K562 (cell line): ENCODE measurements at regions not wholly inside any gene's neighbourhood (a gene's known extent, or its start where the extent isn't known, plus 50 kb on each side); places are given as distances from the start of the nearest gene placed in this dataset.

Experiments
- ATAC-seq: fragments of 200-7000 bp; cut with Tn5 transposase; 3 replicates; pipeline ENCODE4 v1.9.1; 2020; ENCODE audit warnings: moderate library complexity
- BruUV-seq: library from RNA; stranded (reverse); fragments of 400-500 nt; replicated peaks from 2 replicates; lab custom pipeline; 2021; lab: Mats Ljungman, UMichigan
- CTCF ChIA-PET: fragments of 300-600 bp; formaldehyde crosslinking; extraction: SDS; loops from one replicate; lab custom pipeline; 2021; ENCODE audit warnings: low intra/inter-chr PET ratio; lab: Yijun Ruan, JAX
- POLR2A ChIA-PET: fragments of 300-600, 350-650 bp; sonication (Branson Sonifier 250); formaldehyde crosslinking; extraction: SDS; loops from one replicate; lab custom pipeline; 2021; ENCODE audit warnings: antibody characterized with exemption, inconsistent platforms; lab: Yijun Ruan, JAX
- DNase-seq, 4 experiments: peaks; one replicate each; pipeline versions ENCODE4 v3.0.0 to v3.0.0-alpha.2; 2011 to 2018; ENCODE audit warnings: low spot score in 3 of 4, mixed read lengths in 3 of 4; ENCODE audit errors: extremely low read depth in 1 of 4
- FAIRE-seq: peaks from 2 replicates; lab custom pipeline; 2011; peaks lifted over from hg19 to GRCh38; lab: Jason Lieb, UNC
- H2AFZ ChIP-seq: 2 replicates; pipeline ENCODE4 v1.6.0; 2011; ENCODE audit warnings: low read depth, low read length, control low read depth, inconsistent platforms
- H3K27ac ChIP-seq: fragments of 200-600 bp; 3 replicates; pipeline ENCODE4 v1.8.0; 2011; ENCODE audit warnings: low read depth, mild to moderate bottlenecking, control low read depth, inconsistent platforms, low read length, moderate library complexity, mixed read lengths; ENCODE audit errors: extremely low read depth
- H3K27me3 ChIP-seq, 2 experiments: fragments of 300-600 bp in 1 of 2; 2 replicates in 1 of 2; 3 replicates in 1 of 2; pipeline versions ENCODE4 v1.6.0 to v1.8.0; 2011; ENCODE audit warnings: inconsistent platforms in 2 of 2, low read length in 2 of 2, mild to moderate bottlenecking in 1 of 2, mixed read lengths in 1 of 2, moderate library complexity in 1 of 2; ENCODE audit not compliant: control insufficient read depth in 2 of 2, insufficient read depth in 2 of 2
- H3K36me3 ChIP-seq: fragments of 300-600 bp; 3 replicates; pipeline ENCODE4 v1.8.0; 2011; ENCODE audit warnings: mild to moderate bottlenecking, low read length, inconsistent platforms; ENCODE audit not compliant: control insufficient read depth, insufficient read depth
- H3K4me1 ChIP-seq, 2 experiments: fragments of 200-600 bp in 1 of 2; replicated peaks in 1 of 2; 2 replicates in 1 of 2; 3 replicates in 1 of 2; pipeline versions ENCODE4 v1.5.1 to v1.8.0; 2011; ENCODE audit warnings: inconsistent platforms in 2 of 2, low read length in 2 of 2, mild to moderate bottlenecking in 1 of 2, mixed read lengths in 1 of 2, moderate library complexity in 1 of 2; ENCODE audit not compliant: control insufficient read depth in 2 of 2, insufficient read depth in 2 of 2
- H3K4me2 ChIP-seq: 2 replicates; pipeline ENCODE4 v1.6.1; 2011; ENCODE audit warnings: low read length, control low read depth, inconsistent platforms, mixed read lengths; ENCODE audit not compliant: insufficient read depth
- H3K4me3 ChIP-seq: fragments of 200-600 bp; sonication (generic), shearing (Covaris generic); 2 replicates; pipeline ENCODE4 v1.5.1; 2016; ENCODE audit warnings: control low read depth, inconsistent platforms
- H3K79me2 ChIP-seq: fragments of 200-600 bp; 3 replicates; pipeline ENCODE4 v1.8.0; 2011; ENCODE audit warnings: low read length, inconsistent platforms; ENCODE audit not compliant: control insufficient read depth, insufficient read depth
- H3K9ac ChIP-seq, 2 experiments: 2 replicates each; pipeline versions ENCODE4 v1.6.0 to v1.6.1; 2011; ENCODE audit warnings: low read depth in 2 of 2, low read length in 2 of 2, control low read depth in 1 of 2, inconsistent platforms in 1 of 2, mild to moderate bottlenecking in 1 of 2, mixed read lengths in 1 of 2; ENCODE audit not compliant: insufficient read depth in 1 of 2
- H3K9me1 ChIP-seq: one replicate; pipeline ENCODE4 v1.6.0; 2011; ENCODE audit warnings: inconsistent platforms, mild to moderate bottlenecking, low read length, moderate library complexity; ENCODE audit not compliant: control insufficient read depth, insufficient read depth
- H3K9me3 ChIP-seq: replicated peaks from 2 replicates; pipeline ENCODE4 v1.5.1; 2011; ENCODE audit warnings: low read depth, low read length, inconsistent platforms; ENCODE audit not compliant: control insufficient read depth, insufficient read depth
- H4K20me1 ChIP-seq: replicated peaks from 2 replicates; pipeline ENCODE4 v1.6.1; 2011; ENCODE audit warnings: low read length, inconsistent platforms, mixed read lengths; ENCODE audit not compliant: control insufficient read depth, insufficient read depth
- ATF1 ChIP-seq, 2 experiments: fragments of 450-650 bp in 1 of 2; IDR thresholded peaks; 2 replicates each; pipeline ENCODE4 v1.6.1; 2016; ENCODE audit warnings: missing compliant biosample characterization in 1 of 2, missing genetic modification characterization in 1 of 2
- ETV1 ChIP-seq: fragments of 450-650 bp; conservative IDR thresholded peaks from 2 replicates; pipeline ENCODE4 v1.6.1; 2016; ENCODE audit warnings: missing genetic modification characterization, control low read depth, low read depth, missing compliant biosample characterization
- FOXA3 ChIP-seq, 2 experiments: fragments of 450-650 bp in 1 of 2; sonication (generic) in 1 of 2; formaldehyde crosslinking; IDR thresholded peaks in 1 of 2; conservative IDR thresholded peaks in 1 of 2; 2 replicates each; pipeline versions ENCODE4 v1.4.0 to v1.8.0; 2020 to 2022; ENCODE audit warnings: mild to moderate bottlenecking in 2 of 2, missing genetic modification reagents in 1 of 2
- STAT5A ChIP-seq: IDR thresholded peaks from 2 replicates; pipeline ENCODE4 v1.6.1; 2012; ENCODE audit warnings: low read length, inconsistent platforms, borderline replicate concordance
- TAF15 ChIP-seq: fragments of 200-400 bp; formaldehyde crosslinking; IDR thresholded peaks from 2 replicates; pipeline ENCODE4 v1.6.1; 2017; ENCODE audit warnings: mild to moderate bottlenecking, low read depth, low read length, moderate library complexity
- WHSC1 ChIP-seq: IDR thresholded peaks from one replicate; pipeline ENCODE4 v1.6.1; 2012; ENCODE audit warnings: low read length, control low read depth, inconsistent platforms
- ZFX ChIP-seq: sonication (generic); formaldehyde crosslinking; IDR thresholded peaks from 2 replicates; pipeline ENCODE4 v1.8.0; 2022; ENCODE audit warnings: mild to moderate bottlenecking, missing genetic modification reagents, moderate library complexity
- ZNF165 ChIP-seq: fragments of 250-450 bp; sonication (Bioruptor Pico); IDR thresholded peaks from 2 replicates; pipeline ENCODE4 v1.4.0; 2020; ENCODE audit warnings: borderline replicate concordance
- WGBS: fragments of 100-300 bp; shearing (Covaris generic); methylation state at CpG from one replicate; pipeline ENCODE4 v1.1.6; 2016; ENCODE audit warnings: low coverage, mixed read lengths; ENCODE audit not compliant: insufficient coverage; ENCODE audit errors: missing lambda C conversion rate; 5-methylcytosine and 5-hydroxymethylcytosine counted together
- in situ Hi-C: fragments of 300-500 bp; cut with MboI; formaldehyde crosslinking; loops from 4 replicates; pipeline ENCODE4 v1.15.0; 2018; ENCODE audit warnings: inconsistent platforms, mixed read lengths
- intact Hi-C: fragments of 100-400 bp; cut with micrococcal nuclease; formaldehyde crosslinking; loops from 2 replicates; pipeline ENCODE4 v1.14.2; 2022
- TF ChIP-seq, protein P1 (sequence below): fragments of 450-650 bp; IDR thresholded peaks from 2 replicates; pipeline ENCODE4 v1.7.1; 2018; ENCODE audit warnings: mild to moderate bottlenecking, low read depth; ENCODE audit not compliant: partially characterized antibody
- TF ChIP-seq, protein P2 (sequence below): fragments of 200-400 bp; formaldehyde crosslinking; IDR thresholded peaks from 2 replicates; pipeline ENCODE4 v1.6.1; 2017; ENCODE audit warnings: mild to moderate bottlenecking, low read depth, low read length, moderate library complexity
- TF ChIP-seq, protein P3 (sequence below): sonication (generic); formaldehyde crosslinking; IDR thresholded peaks from 2 replicates; pipeline ENCODE4 v1.8.0; 2022; ENCODE audit warnings: mild to moderate bottlenecking, missing genetic modification reagents, borderline replicate concordance
- TF ChIP-seq, protein P4 (sequence below): IDR thresholded peaks from 2 replicates; pipeline ENCODE4 v1.6.1; 2016; ENCODE audit warnings: missing genetic modification characterization, missing compliant biosample characterization

DNA sequence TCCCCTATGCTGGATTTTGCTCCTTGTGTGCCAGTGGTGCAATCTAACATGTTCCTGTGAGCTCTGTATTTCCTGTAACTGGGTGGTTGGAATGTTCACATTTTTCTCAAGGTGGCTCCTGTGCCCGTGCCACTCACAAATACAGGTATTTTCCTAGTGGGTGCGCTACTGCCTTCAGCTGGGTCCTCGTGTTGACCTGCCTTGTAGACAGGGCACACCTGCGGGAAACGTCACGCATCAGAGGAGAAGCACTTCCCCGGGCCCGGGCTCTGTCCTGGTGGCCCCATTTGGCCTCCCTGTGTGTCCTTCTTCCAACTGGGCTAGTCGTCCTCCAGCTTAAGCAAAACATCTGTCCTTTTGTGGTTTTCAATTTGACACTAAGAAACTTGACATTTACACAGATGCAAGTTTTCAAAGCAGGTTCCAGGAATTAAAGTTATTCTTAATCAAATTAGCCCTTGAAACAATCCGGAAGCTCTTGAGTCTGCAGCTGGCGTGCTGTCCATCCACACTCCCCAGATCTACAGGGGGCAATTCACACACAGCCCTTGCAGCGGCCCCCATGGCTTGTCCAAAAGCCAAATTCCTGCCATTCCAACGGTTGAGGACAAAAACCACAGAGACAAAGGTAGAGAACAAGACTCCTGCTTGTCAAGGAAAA, 275.1 kb downstream of the CDC5L start:
- no peaks in the 10 kb centered on the region for H3K79me2 ChIP-seq
- no peak overlapping the region for H3K4me2 ChIP-seq
- H2AFZ ChIP-seq, result no peak overlapping the region
- in situ Hi-C loops, result loop anchor here (10.0 kb wide), 1 partner anchor 752 kb away; no protein-coding TSS in a partner anchor
- no peak overlapping the region for H3K4me3 ChIP-seq
- no peaks in the 10 kb centered on the region for H3K36me3 ChIP-seq
- no peak for ATAC-seq
- no peak for FAIRE-seq
- no peaks in the 10 kb centered on the region for H3K4me1 ChIP-seq
- BruUV-seq, result no TSS peak
- CTCF ChIA-PET, result no interaction called here
- POLR2A ChIA-PET, result interaction anchor here (0.6 kb wide), 2 partner anchors 842 to 990 kb away, joined by 3 read pairs; no protein-coding TSS in a partner anchor
- WGBS, result under 1% methylated on average over 13 of the region's 13 CpGs
- no peak overlapping the region for H3K9ac ChIP-seq
- intact Hi-C loops, result no loop called here
- H3K9me1 ChIP-seq, result no peaks in the 10 kb centered on the region
- no peaks in the 10 kb centered on the region for H3K9me3 ChIP-seq
- no peak for DNase-seq
- peaks cover 22 to 67% of the 10 kb centered on the region in 2 experiments for H3K27me3 ChIP-seq
- no peak overlapping the region for H3K27ac ChIP-seq
- H4K20me1 ChIP-seq, result 0 out of 2 replicates have a peak, but pooled peaks cover 8% of the 10 kb centered on the region
- TF ChIP-seq ETV1 (tag) (no peak), FOXA3 (CRISPR knock-in tag; conservative IDR thresholded peaks at IDR 0.05 in 1 of 2, IDR thresholded peaks at IDR 0.05 in 1 of 2) (no peak), ZNF165 (CRISPR knock-in tag) (no peak), WHSC1 (no peak), ZFX (CRISPR knock-in tag) (no peak), ATF1 (CRISPR knock-in tag; IDR thresholded peaks at IDR 0.05) (no peak), ATF1 (tag; IDR thresholded peaks at IDR 0.05) (no peak), STAT5A (no peak), TAF15 (no peak)
- TF ChIP-seq, protein P1, sequence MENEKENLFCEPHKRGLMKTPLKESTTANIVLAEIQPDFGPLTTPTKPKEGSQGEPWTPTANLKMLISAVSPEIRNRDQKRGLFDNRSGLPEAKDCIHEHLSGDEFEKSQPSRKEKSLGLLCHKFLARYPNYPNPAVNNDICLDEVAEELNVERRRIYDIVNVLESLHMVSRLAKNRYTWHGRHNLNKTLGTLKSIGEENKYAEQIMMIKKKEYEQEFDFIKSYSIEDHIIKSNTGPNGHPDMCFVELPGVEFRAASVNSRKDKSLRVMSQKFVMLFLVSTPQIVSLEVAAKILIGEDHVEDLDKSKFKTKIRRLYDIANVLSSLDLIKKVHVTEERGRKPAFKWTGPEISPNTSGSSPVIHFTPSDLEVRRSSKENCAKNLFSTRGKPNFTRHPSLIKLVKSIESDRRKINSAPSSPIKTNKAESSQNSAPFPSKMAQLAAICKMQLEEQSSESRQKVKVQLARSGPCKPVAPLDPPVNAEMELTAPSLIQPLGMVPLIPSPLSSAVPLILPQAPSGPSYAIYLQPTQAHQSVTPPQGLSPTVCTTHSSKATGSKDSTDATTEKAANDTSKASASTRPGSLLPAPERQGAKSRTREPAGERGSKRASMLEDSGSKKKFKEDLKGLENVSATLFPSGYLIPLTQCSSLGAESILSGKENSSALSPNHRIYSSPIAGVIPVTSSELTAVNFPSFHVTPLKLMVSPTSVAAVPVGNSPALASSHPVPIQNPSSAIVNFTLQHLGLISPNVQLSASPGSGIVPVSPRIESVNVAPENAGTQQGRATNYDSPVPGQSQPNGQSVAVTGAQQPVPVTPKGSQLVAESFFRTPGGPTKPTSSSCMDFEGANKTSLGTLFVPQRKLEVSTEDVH, result no peak
- TF ChIP-seq, protein P2, sequence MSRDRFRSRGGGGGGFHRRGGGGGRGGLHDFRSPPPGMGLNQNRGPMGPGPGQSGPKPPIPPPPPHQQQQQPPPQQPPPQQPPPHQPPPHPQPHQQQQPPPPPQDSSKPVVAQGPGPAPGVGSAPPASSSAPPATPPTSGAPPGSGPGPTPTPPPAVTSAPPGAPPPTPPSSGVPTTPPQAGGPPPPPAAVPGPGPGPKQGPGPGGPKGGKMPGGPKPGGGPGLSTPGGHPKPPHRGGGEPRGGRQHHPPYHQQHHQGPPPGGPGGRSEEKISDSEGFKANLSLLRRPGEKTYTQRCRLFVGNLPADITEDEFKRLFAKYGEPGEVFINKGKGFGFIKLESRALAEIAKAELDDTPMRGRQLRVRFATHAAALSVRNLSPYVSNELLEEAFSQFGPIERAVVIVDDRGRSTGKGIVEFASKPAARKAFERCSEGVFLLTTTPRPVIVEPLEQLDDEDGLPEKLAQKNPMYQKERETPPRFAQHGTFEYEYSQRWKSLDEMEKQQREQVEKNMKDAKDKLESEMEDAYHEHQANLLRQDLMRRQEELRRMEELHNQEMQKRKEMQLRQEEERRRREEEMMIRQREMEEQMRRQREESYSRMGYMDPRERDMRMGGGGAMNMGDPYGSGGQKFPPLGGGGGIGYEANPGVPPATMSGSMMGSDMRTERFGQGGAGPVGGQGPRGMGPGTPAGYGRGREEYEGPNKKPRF, result no peak
- TF ChIP-seq, protein P3, sequence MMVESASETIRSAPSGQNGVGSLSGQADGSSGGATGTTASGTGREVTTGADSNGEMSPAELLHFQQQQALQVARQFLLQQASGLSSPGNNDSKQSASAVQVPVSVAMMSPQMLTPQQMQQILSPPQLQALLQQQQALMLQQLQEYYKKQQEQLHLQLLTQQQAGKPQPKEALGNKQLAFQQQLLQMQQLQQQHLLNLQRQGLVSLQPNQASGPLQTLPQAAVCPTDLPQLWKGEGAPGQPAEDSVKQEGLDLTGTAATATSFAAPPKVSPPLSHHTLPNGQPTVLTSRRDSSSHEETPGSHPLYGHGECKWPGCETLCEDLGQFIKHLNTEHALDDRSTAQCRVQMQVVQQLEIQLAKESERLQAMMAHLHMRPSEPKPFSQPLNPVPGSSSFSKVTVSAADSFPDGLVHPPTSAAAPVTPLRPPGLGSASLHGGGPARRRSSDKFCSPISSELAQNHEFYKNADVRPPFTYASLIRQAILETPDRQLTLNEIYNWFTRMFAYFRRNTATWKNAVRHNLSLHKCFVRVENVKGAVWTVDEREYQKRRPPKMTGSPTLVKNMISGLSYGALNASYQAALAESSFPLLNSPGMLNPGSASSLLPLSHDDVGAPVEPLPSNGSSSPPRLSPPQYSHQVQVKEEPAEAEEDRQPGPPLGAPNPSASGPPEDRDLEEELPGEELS, result no peak
- TF ChIP-seq, protein P4, sequence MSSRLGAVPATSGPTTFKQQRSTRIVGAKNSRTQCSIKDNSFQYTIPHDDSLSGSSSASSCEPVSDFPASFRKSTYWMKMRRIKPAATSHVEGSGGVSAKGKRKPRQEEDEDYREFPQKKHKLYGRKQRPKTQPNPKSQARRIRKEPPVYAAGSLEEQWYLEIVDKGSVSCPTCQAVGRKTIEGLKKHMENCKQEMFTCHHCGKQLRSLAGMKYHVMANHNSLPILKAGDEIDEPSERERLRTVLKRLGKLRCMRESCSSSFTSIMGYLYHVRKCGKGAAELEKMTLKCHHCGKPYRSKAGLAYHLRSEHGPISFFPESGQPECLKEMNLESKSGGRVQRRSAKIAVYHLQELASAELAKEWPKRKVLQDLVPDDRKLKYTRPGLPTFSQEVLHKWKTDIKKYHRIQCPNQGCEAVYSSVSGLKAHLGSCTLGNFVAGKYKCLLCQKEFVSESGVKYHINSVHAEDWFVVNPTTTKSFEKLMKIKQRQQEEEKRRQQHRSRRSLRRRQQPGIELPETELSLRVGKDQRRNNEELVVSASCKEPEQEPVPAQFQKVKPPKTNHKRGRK (tag), result no peak
